Kidney capillary endothelial cell (primary cell): ENCODE measurements at regions not wholly inside any gene's neighbourhood (a gene's known extent, or its start where the extent isn't known, plus 50 kb on each side); places are given as distances from the start of the nearest gene placed in this dataset.

Source experiments
- DNase-seq: peaks from one replicate; pipeline ENCODE4 v3.0.0-alpha.2; 2018; ENCODE audit warnings: low spot score

GRCh38 chr20:50392138-50392866 is 117.9 kb upstream of the PTPN1 start:
- no peak for DNase-seq

GRCh38 chr20:50393242-50393641 is 116.9 kb upstream of the PTPN1 start:
- DNase-seq: no peak

GRCh38 chr20:50393990-50394561 is 116.1 kb upstream of the PTPN1 start:
- no peak for DNase-seq

GRCh38 chr20:50394569-50394968 is 115.6 kb upstream of the PTPN1 start:
- no peak for DNase-seq

- DNase-seq: no peak
Measured at GRCh38 chr20:50395251-50395729, 114.9 kb upstream of the PTPN1 start.

GRCh38 chr20:50395914-50396488 is 114.2 kb upstream of the PTPN1 start:
- DNase-seq: no peak

- no peak for DNase-seq
Measured at GRCh38 chr20:50396623-50397022, 113.6 kb upstream of the PTPN1 start.

- DNase-seq: no peak
Measured at GRCh38 chr20:50397058-50397457, 113.1 kb upstream of the PTPN1 start.

GRCh38 chr20:50398064-50398463 is 112.1 kb upstream of the PTPN1 start:
- DNase-seq: no peak

- no peak for DNase-seq
Measured at GRCh38 chr20:50398471-50398820, 111.7 kb upstream of the PTPN1 start.

GRCh38 chr20:50398821-50399554 is 111.2 kb upstream of the PTPN1 start:
- DNase-seq: no peak

- no peak for DNase-seq
Measured at GRCh38 chr20:50399555-50399916, 110.6 kb upstream of the PTPN1 start.

GRCh38 chr20:50399917-50400704 is 110.1 kb upstream of the PTPN1 start:
- no peak for DNase-seq

- no peak for DNase-seq
Measured at GRCh38 chr20:50400705-50401586, 109.2 kb upstream of the PTPN1 start.

- no peak for DNase-seq
Measured at GRCh38 chr20:50401587-50402418, 108.4 kb upstream of the PTPN1 start.

- DNase-seq: no peak
Measured at GRCh38 chr20:50403565-50404418, 106.4 kb upstream of the PTPN1 start.

- DNase-seq: no peak
Measured at GRCh38 chr20:50404419-50405234, 105.6 kb upstream of the PTPN1 start.

GRCh38 chr20:50405235-50405914 is 104.8 kb upstream of the PTPN1 start:
- DNase-seq: no peak
